HL-60 (cell line): ENCODE measurements at regions not wholly inside any gene's neighbourhood (a gene's known extent, or its start where the extent isn't known, plus 50 kb on each side); places are given as distances from the start of the nearest gene placed in this dataset.

ENCODE experiments used
- POLR2AphosphoS5 ChIP-seq: IDR thresholded peaks from 2 replicates; pipeline ENCODE4 v1.6.1; 2012; ENCODE audit warnings: low read depth
- TF ChIP-seq, protein P1 (sequence below): IDR thresholded peaks from one replicate; pipeline ENCODE4 v1.5.1; 2011; ENCODE audit warnings: low read length, control low read depth, inconsistent platforms; ENCODE audit not compliant: insufficient read depth
- TF ChIP-seq, protein P2 (sequence below): IDR thresholded peaks from 2 replicates; pipeline ENCODE4 v1.6.1; 2012; ENCODE audit warnings: low read depth; ENCODE audit not compliant: insufficient replicate concordance

DNA sequence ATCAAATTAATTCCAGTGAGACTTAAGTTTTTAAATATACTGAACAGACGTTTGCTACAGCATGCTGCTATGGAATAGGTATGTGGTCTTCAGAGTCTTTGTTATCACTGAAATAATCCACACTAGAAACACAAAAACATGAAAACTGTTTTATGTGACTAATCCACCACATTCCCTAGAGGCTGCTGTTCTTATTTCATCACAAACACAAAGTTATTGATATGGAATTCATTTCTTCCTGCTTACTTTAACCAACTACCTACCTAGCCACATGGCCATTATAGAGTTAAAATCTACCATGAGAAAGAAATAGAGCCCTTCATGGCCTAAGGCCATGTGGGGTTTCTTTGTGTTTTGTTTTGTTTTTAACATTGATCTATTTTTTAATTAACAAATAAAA is 232.3 kb upstream of the PTGER4 start:
- TF ChIP-seq, protein P1, sequence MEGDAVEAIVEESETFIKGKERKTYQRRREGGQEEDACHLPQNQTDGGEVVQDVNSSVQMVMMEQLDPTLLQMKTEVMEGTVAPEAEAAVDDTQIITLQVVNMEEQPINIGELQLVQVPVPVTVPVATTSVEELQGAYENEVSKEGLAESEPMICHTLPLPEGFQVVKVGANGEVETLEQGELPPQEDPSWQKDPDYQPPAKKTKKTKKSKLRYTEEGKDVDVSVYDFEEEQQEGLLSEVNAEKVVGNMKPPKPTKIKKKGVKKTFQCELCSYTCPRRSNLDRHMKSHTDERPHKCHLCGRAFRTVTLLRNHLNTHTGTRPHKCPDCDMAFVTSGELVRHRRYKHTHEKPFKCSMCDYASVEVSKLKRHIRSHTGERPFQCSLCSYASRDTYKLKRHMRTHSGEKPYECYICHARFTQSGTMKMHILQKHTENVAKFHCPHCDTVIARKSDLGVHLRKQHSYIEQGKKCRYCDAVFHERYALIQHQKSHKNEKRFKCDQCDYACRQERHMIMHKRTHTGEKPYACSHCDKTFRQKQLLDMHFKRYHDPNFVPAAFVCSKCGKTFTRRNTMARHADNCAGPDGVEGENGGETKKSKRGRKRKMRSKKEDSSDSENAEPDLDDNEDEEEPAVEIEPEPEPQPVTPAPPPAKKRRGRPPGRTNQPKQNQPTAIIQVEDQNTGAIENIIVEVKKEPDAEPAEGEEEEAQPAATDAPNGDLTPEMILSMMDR, result no peak
- no peak for TF ChIP-seq POLR2AphosphoS5
- TF ChIP-seq, protein P2, sequence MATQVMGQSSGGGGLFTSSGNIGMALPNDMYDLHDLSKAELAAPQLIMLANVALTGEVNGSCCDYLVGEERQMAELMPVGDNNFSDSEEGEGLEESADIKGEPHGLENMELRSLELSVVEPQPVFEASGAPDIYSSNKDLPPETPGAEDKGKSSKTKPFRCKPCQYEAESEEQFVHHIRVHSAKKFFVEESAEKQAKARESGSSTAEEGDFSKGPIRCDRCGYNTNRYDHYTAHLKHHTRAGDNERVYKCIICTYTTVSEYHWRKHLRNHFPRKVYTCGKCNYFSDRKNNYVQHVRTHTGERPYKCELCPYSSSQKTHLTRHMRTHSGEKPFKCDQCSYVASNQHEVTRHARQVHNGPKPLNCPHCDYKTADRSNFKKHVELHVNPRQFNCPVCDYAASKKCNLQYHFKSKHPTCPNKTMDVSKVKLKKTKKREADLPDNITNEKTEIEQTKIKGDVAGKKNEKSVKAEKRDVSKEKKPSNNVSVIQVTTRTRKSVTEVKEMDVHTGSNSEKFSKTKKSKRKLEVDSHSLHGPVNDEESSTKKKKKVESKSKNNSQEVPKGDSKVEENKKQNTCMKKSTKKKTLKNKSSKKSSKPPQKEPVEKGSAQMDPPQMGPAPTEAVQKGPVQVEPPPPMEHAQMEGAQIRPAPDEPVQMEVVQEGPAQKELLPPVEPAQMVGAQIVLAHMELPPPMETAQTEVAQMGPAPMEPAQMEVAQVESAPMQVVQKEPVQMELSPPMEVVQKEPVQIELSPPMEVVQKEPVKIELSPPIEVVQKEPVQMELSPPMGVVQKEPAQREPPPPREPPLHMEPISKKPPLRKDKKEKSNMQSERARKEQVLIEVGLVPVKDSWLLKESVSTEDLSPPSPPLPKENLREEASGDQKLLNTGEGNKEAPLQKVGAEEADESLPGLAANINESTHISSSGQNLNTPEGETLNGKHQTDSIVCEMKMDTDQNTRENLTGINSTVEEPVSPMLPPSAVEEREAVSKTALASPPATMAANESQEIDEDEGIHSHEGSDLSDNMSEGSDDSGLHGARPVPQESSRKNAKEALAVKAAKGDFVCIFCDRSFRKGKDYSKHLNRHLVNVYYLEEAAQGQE, result no peak
